GM19455 (cell line): ENCODE measurements at regions not wholly inside any gene's neighbourhood (a gene's known extent, or its start where the extent isn't known, plus 50 kb on each side); places are given as distances from the start of the nearest gene placed in this dataset.

ENCODE experiments used
- ATAC-seq: cut with Tn5 transposase; IDR thresholded peaks from one replicate; pipeline ENCODE4 v1.9.1; 2021; ENCODE audit not compliant: unreplicated experiment

GRCh38 chr11:112634995-112635737, 326.1 kb upstream of the NCAM1 start:
- ATAC-seq, result no peak

GRCh38 chr11:112637076-112637475, 324.1 kb upstream of the NCAM1 start:
- ATAC-seq, result no peak

GRCh38 chr11:112637876-112638275, 323.3 kb upstream of the NCAM1 start:
- no peak for ATAC-seq

GRCh38 chr11:112639469-112639868, 321.8 kb upstream of the NCAM1 start:
- no peak for ATAC-seq

- ATAC-seq, result no peak
Measured at GRCh38 chr11:112643416-112643815, 317.8 kb upstream of the NCAM1 start.

- ATAC-seq, result no peak
Measured at GRCh38 chr11:112644410-112645131, 316.6 kb upstream of the NCAM1 start.

- no peak for ATAC-seq
Measured at GRCh38 chr11:112649856-112650255, 311.4 kb upstream of the NCAM1 start.

GRCh38 chr11:112650527-112650926, 310.7 kb upstream of the NCAM1 start:
- ATAC-seq, result no peak

GRCh38 chr11:112651386-112651785, 309.8 kb upstream of the NCAM1 start:
- ATAC-seq, result no peak

- no peak for ATAC-seq
Measured at GRCh38 chr11:112652786-112653390, 308.3 kb upstream of the NCAM1 start.

GRCh38 chr11:112655371-112655770, 305.8 kb upstream of the NCAM1 start:
- ATAC-seq, result no peak

GRCh38 chr11:112656772-112657428, 304.3 kb upstream of the NCAM1 start:
- ATAC-seq, result no peak

- no peak for ATAC-seq
Measured at GRCh38 chr11:112658431-112658878, 302.8 kb upstream of the NCAM1 start.

GRCh38 chr11:112661146-112661545, 300.1 kb upstream of the NCAM1 start:
- ATAC-seq, result no peak

GRCh38 chr11:112661571-112661970, 299.6 kb upstream of the NCAM1 start:
- ATAC-seq, result no peak

- ATAC-seq, result no peak
Measured at GRCh38 chr11:112662554-112662953, 298.7 kb upstream of the NCAM1 start.

- ATAC-seq, result no peak
Measured at GRCh38 chr11:112663947-112664634, 297.1 kb upstream of the NCAM1 start.

- no peak for ATAC-seq
Measured at GRCh38 chr11:112665291-112665690, 295.9 kb upstream of the NCAM1 start.

GRCh38 chr11:112666253-112666652, 295.0 kb upstream of the NCAM1 start:
- ATAC-seq, result no peak

- ATAC-seq, result no peak
Measured at GRCh38 chr11:112670806-112671570, 290.2 kb upstream of the NCAM1 start.
